NCI-H446 (cell line): ENCODE measurements at regions not wholly inside any gene's neighbourhood (a gene's known extent, or its start where the extent isn't known, plus 50 kb on each side); places are given as distances from the start of the nearest gene placed in this dataset.

Experiments used
- DNase-seq, 2 experiments: peaks; one replicate each; lab custom pipeline; 2025; lab: John Stamatoyannopoulos, UW

- DNase-seq = no peak
Measured at GRCh38 chr16:5649762-5650743, 552.5 kb upstream of the EEF2KMT start.

- no peak for DNase-seq
Measured at GRCh38 chr16:5647051-5647450, 549.5 kb upstream of the EEF2KMT start.

- DNase-seq = no peak
Measured at GRCh38 chr16:5643855-5644531, 546.4 kb upstream of the EEF2KMT start.

- no peak for DNase-seq
Measured at GRCh38 chr16:5642436-5642835, 544.8 kb upstream of the EEF2KMT start.

GRCh38 chr16:5642011-5642410 is 544.4 kb upstream of the EEF2KMT start:
- no peak for DNase-seq

- DNase-seq = no peak
Measured at GRCh38 chr16:5640883-5641282, 543.3 kb upstream of the EEF2KMT start.

GRCh38 chr16:5639531-5639930 is 541.9 kb upstream of the EEF2KMT start:
- DNase-seq = no peak

- DNase-seq = no peak
Measured at GRCh38 chr16:5635331-5635730, 537.7 kb upstream of the EEF2KMT start.

GRCh38 chr16:5634666-5635180 is 537.1 kb upstream of the EEF2KMT start:
- no peak for DNase-seq

GRCh38 chr16:5633845-5634440 is 536.3 kb upstream of the EEF2KMT start:
- peak in 1 of 2 experiments; percentile 48 for DNase-seq

GRCh38 chr16:5622234-5622884 is 524.8 kb upstream of the EEF2KMT start:
- no peak for DNase-seq

- no peak for DNase-seq
Measured at GRCh38 chr16:5621826-5622225, 524.2 kb upstream of the EEF2KMT start.

- no peak for DNase-seq
Measured at GRCh38 chr16:5619304-5619703, 521.7 kb upstream of the EEF2KMT start.

- DNase-seq = no peak
Measured at GRCh38 chr16:5616841-5617240, 519.2 kb upstream of the EEF2KMT start.

- peak in 1 of 2 experiments; percentile 54 for DNase-seq
Measured at GRCh38 chr16:5615868-5616642, 518.5 kb upstream of the EEF2KMT start.

- no peak for DNase-seq
Measured at GRCh38 chr16:5607169-5607568, 509.6 kb upstream of the EEF2KMT start.

- DNase-seq = no peak
Measured at GRCh38 chr16:5605404-5605803, 507.8 kb upstream of the EEF2KMT start.

GRCh38 chr16:5604770-5605169 is 507.2 kb upstream of the EEF2KMT start:
- peak in 1 of 2 experiments; percentile 8 for DNase-seq

- DNase-seq = no peak
Measured at GRCh38 chr16:5603836-5604235, 506.2 kb upstream of the EEF2KMT start.

- DNase-seq = no peak
Measured at GRCh38 chr16:5601957-5602356, 504.4 kb upstream of the EEF2KMT start.

GRCh38 chr16:5598793-5599192 is 501.2 kb upstream of the EEF2KMT start:
- DNase-seq = no peak
